GM12872 (cell line): ENCODE measurements at regions not wholly inside any gene's neighbourhood (a gene's known extent, or its start where the extent isn't known, plus 50 kb on each side); places are given as distances from the start of the nearest gene placed in this dataset.

ENCODE experiments used
- TF ChIP-seq, protein P1 (sequence below): IDR thresholded peaks from 3 replicates; pipeline ENCODE4 v1.5.1; 2011; ENCODE audit warnings: low read depth, mild to moderate bottlenecking, low read length, moderate library complexity; ENCODE audit not compliant: insufficient read depth

DNA sequence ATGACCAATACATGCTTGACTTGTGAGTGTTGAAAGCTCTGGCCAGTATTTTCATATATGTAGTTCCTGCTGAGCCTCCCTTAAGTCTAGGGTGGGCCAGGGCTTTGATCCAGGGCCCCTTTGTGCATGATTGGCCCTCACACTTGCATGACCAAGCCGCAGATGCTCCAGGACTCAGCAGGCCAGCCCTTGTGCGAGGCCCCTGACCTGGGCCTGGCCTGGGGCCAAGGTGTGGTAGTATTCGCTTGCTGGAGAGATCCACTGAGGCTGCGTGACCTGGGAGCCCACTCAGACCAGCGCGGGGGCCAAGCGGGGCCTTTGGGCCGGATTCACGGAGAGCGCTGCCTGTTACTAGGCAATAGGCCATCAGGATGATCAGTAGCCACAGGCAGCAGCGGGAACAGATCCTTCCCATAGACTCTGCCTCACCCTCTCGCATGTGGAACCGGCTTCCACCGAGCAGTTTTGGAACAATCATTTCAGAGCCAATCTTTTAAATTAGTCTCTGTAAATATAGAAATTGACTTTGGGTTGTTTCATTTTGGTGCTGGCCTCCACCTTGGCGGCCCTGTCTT lies 79.0 kb upstream of the PTCH1 start:
- TF ChIP-seq, protein P1, sequence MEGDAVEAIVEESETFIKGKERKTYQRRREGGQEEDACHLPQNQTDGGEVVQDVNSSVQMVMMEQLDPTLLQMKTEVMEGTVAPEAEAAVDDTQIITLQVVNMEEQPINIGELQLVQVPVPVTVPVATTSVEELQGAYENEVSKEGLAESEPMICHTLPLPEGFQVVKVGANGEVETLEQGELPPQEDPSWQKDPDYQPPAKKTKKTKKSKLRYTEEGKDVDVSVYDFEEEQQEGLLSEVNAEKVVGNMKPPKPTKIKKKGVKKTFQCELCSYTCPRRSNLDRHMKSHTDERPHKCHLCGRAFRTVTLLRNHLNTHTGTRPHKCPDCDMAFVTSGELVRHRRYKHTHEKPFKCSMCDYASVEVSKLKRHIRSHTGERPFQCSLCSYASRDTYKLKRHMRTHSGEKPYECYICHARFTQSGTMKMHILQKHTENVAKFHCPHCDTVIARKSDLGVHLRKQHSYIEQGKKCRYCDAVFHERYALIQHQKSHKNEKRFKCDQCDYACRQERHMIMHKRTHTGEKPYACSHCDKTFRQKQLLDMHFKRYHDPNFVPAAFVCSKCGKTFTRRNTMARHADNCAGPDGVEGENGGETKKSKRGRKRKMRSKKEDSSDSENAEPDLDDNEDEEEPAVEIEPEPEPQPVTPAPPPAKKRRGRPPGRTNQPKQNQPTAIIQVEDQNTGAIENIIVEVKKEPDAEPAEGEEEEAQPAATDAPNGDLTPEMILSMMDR: no peak

DNA sequence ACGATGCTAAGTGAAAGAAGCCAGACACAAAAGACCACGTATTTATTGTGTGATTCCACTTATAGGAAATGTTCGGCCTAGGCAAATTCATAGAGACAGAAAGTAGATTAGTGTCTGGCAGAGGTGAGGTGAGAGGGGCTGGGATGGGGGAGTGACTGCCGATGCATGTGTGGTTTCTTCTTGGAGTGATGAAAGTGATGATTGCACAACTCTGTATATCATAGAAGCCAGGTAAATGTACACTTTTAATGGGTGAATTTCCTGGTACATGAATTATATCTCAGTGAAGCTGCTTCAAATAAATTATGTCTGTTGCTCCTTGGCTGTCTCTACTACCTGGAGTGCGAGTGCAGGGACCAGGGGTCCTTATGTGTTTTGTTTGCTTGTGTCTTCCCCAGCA lies 76.2 kb upstream of the PTCH1 start:
- TF ChIP-seq, protein P1: no peak

DNA sequence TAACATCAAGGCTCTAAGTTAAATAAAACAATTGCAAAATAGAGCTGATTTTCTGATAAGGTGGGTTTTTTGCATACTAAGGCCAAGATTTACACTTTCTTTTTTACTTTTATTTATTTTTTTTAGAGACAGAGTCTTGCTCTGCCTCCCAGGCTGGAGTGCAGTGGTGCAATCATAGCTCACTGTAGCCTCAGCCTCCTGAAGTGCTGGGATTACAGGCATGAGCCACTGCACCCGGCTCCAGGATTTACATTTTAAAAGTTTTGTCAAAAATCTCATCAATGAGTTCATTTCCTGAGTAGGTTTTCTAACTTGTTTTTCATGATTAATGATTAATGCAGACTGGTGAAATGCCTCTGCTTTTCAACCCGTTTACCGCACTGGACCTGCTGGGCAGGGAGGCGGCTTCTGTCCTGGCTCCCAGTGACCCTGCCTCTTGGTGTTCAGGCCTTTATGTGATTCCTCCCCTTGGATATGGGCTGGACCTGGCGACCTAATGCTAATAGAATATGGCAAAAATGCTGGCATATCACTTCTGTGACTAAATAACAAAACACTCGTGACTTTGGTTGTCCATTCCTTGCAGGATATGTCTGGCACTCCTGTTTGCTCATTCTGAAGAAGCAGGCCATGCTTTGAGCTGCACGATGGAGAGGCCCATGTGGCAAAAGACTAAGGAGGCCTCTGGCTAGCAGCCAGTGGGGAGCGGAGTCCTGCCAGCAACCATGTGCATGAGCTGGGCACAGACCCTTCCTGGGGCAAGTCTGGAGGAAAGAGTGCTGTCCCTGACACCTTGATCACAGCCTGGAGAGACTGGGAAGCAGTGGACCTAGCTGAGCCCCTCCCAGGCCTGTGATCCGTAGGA lies 72.2 kb upstream of the PTCH1 start:
- TF ChIP-seq, protein P1: no peak

DNA sequence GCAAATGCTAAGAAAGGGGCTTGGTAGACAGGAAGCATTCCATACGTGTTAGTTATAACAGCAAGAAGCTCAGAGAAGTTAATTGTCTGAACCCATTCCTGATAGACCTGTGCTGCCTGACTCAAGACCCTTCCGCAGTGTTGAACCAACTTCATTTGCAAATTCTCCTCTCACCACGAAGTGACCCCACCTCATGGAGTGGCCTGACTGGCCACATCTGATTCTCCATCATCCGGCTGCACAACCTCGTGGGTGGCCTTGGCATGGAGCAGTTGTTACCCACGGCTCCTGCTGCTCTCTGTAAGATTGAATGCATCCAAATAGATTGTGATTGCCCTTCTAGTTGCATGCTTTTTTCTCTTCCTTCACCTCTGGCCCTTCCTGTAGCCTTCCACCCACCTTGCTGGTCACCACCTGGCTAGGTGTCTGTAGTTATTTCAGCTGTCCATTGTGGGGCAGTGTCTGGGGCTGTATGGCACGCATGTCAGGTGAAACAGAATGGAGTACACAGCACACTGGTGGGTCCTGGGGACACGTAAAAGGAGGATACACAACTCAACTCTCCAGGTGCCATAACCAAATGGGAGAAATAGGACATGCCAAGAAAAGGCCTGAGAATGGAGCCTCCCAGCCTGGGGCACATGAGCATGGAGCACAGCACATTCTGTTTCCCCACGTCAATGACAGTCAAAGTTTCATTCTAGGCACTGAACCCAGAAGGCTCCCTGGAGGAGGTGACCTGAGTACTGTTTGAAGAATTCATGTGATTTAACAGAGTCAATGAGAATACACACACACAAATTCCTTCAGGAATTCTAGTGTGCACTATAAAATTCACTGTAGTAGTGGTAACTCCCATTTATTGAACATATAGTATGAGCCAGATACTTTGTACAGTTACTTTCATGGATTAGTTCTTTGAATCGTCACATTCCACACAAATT lies 70.5 kb upstream of the PTCH1 start:
- TF ChIP-seq, protein P1: no peak

DNA sequence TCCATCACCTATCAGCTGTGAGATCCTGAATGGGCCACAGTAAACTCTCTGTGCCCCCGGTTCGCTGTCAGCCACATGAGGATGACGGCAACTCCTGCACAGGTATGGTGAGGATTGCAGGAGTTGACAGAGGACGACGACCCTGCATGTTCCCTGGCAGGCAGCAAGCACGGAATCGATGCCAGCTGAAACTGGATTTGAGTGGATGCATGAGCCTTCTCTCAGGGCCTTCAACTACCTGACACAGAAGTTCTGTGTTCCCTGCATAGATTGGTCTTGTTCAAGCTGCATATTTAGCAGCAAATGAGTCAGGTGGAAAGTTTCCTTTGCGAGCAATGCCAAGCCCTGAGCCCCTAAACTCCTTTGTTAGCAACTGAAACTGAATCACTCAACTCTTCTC lies 69.6 kb upstream of the PTCH1 start:
- TF ChIP-seq, protein P1: no peak

DNA sequence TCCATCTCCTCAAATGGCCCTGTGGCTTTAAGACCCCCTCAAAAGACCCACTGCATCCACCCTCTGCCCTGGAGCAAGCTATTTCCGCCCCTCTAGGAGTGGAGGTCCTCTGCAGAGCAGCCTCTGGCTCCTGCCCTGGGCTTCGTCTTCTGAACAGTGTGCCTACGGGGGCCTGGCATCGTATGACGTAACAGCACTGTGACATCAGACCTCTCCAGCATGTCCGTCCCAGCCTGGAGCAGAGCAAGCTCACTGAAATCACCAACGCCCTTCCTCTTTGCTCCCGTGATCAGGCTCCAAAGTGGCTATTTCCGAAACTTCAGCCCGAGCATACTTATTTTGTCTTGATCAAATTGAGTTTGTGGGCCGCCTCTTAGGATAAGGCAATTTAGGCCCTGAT lies 69.1 kb upstream of the PTCH1 start:
- TF ChIP-seq, protein P1: no peak

DNA sequence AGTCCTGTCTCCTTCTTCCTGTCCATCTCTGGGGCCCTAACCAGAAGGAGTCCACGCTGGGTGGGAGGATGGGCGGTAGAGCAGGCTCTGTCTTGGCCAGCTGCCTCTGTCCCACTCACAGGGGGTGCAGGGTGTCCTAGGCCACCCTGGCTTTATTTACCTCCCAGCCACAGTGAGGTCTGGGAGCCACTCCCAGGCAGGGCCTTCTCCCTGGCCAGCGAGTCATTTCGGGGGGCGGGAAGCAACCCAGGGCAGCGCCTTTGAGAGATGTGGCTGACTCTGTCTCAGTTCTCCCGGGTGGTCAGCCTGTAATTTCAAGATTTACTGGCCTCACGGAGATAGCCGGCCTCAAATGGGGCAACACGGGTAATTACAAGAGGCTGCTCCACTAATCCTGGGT lies 67.4 kb upstream of the PTCH1 start:
- TF ChIP-seq, protein P1: no peak
